ENCODE measurements at regions not wholly inside any gene's neighbourhood (a gene's known extent, or its start where the extent isn't known, plus 50 kb on each side); places are given as distances from the start of the nearest gene placed in this dataset.

DNA sequence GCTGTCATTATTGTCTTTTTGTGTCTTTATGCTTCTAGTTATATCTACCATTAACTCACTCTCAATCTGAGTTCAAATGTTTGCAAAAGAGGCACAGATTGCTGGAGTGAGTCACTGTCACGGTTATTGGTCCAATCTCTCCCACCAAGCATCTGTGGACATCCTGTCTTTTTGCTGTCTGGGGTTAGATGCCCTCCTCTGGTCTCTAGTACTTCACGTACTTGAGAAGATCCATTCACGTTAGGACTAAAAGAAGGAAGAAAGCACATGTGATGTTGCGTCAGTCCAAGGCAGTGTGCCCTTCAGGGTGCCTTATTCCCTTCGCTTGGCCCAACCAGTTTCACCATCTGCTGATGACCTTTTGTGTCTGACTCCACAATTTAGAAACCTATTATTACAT lies 72.3 kb upstream of the STXBP6 start:
- TF ChIP-seq GATA2 (IDR thresholded peaks at IDR 0.05; ENCODE audit: low read depth, low read length), result no peak
- TF ChIP-seq GATA3 (IDR thresholded peaks at IDR 0.05; ENCODE audit: low read depth, low read length), result no peak
